ENCODE measurements at regions not wholly inside any gene's neighbourhood (a gene's known extent, or its start where the extent isn't known, plus 50 kb on each side); places are given as distances from the start of the nearest gene placed in this dataset.

DNA sequence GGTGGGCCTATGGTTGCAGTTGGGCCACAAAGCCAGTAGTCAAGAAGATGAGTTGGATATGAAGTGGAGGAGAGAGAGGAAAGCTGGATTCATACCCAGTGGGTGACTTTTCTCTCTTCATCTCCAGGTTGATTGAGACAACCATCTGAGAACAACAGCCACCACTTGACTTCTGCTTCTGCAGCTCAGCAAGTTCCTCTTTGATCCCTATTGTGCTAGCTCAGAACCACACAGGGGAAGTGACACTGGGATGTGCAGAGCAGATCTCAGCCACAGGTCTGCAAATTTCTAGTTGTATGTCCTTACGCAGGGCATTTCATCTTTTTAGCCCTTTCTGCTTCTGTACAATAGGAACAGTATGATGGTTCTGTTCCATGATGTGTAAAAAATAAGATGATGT is 459.2 kb upstream of the ARRDC4 start:
- TF ChIP-seq, protein P1, sequence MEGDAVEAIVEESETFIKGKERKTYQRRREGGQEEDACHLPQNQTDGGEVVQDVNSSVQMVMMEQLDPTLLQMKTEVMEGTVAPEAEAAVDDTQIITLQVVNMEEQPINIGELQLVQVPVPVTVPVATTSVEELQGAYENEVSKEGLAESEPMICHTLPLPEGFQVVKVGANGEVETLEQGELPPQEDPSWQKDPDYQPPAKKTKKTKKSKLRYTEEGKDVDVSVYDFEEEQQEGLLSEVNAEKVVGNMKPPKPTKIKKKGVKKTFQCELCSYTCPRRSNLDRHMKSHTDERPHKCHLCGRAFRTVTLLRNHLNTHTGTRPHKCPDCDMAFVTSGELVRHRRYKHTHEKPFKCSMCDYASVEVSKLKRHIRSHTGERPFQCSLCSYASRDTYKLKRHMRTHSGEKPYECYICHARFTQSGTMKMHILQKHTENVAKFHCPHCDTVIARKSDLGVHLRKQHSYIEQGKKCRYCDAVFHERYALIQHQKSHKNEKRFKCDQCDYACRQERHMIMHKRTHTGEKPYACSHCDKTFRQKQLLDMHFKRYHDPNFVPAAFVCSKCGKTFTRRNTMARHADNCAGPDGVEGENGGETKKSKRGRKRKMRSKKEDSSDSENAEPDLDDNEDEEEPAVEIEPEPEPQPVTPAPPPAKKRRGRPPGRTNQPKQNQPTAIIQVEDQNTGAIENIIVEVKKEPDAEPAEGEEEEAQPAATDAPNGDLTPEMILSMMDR (conservative IDR thresholded peaks at IDR 0.05; ENCODE audit: low read depth, low read length) = no peak
- TF ChIP-seq POLR2A (IDR thresholded peaks at IDR 0.05; ENCODE audit: low read depth, low read length) (no peak), RAD21 (IDR thresholded peaks at IDR 0.05; ENCODE audit: low read length) (no peak), BHLHE40 (IDR thresholded peaks at IDR 0.05; ENCODE audit: low read depth, low read length) (no peak), MXI1 (IDR thresholded peaks at IDR 0.05; ENCODE audit: borderline replicate concordance, low read depth, low read length) (no peak)
- TF ChIP-seq, protein P2, sequence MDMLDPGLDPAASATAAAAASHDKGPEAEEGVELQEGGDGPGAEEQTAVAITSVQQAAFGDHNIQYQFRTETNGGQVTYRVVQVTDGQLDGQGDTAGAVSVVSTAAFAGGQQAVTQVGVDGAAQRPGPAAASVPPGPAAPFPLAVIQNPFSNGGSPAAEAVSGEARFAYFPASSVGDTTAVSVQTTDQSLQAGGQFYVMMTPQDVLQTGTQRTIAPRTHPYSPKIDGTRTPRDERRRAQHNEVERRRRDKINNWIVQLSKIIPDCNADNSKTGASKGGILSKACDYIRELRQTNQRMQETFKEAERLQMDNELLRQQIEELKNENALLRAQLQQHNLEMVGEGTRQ (IDR thresholded peaks at IDR 0.05; ENCODE audit: low read depth, low read length) = no peak

All from IMR-90 (cell line).